Neural cell (in vitro differentiated cells): ENCODE measurements at regions not wholly inside any gene's neighbourhood (a gene's known extent, or its start where the extent isn't known, plus 50 kb on each side); places are given as distances from the start of the nearest gene placed in this dataset.

Experiments used
- H2AFZ ChIP-seq: fragments of 200-600, 300-800 bp; sonication (generic), shearing (Covaris generic); 2 replicates; pipeline ENCODE4 v1.6.0; 2014; ENCODE audit warnings: low read depth, mild to moderate bottlenecking, antibody characterized with exemption, low read length, moderate library complexity
- H3F3A ChIP-seq: fragments of 200-600 bp; shearing (Covaris generic); 2 replicates; pipeline ENCODE4 v1.6.1; 2016; ENCODE audit warnings: mild to moderate bottlenecking, moderate library complexity, mixed read lengths, antibody characterized with exemption, low read length; ENCODE audit not compliant: insufficient read depth, poor library complexity, severe bottlenecking
- H3K27ac ChIP-seq: fragments of 200-600, 300-800 bp; sonication (generic), shearing (Covaris generic); 2 replicates; pipeline ENCODE4 v1.5.1; 2014; ENCODE audit warnings: mild to moderate bottlenecking, low read length, moderate library complexity
- H3K27me3 ChIP-seq: fragments of 300-800, 200-600 bp; sonication (generic), shearing (Covaris generic); 2 replicates; pipeline ENCODE4 v1.6.0; 2014; ENCODE audit warnings: mild to moderate bottlenecking, low read depth, low read length, moderate library complexity; ENCODE audit not compliant: insufficient read depth
- H3K36me3 ChIP-seq: fragments of 300-800, 200-600 bp; sonication (generic), shearing (Covaris generic); 2 replicates; pipeline ENCODE4 v1.5.1; 2014; ENCODE audit warnings: mild to moderate bottlenecking, antibody characterized with exemption, low read length, moderate library complexity; ENCODE audit not compliant: insufficient read depth
- H3K4me2 ChIP-seq: fragments of 300-800, 200-600 bp; sonication (generic), shearing (Covaris generic); 2 replicates; pipeline ENCODE4 v1.6.0; 2014; ENCODE audit warnings: mild to moderate bottlenecking, low read length
- H3K4me3 ChIP-seq: fragments of 300-800, 200-600 bp; sonication (generic), shearing (Covaris generic); 2 replicates; pipeline ENCODE4 v1.5.1; 2014; ENCODE audit warnings: mild to moderate bottlenecking, low read length, moderate library complexity
- H3K79me2 ChIP-seq: fragments of 200-600 bp; shearing (Covaris generic); replicated peaks from 2 replicates; pipeline ENCODE4 v1.6.0; 2014; ENCODE audit warnings: mild to moderate bottlenecking, low read length, moderate library complexity; ENCODE audit not compliant: insufficient read depth
- H3K9ac ChIP-seq: fragments of 300-800, 200-600 bp; sonication (generic), shearing (Covaris generic); 2 replicates; pipeline ENCODE4 v1.6.1; 2016; ENCODE audit warnings: mild to moderate bottlenecking, low read length, mixed read lengths
- H3K9me2 ChIP-seq: fragments of 200-600 bp; shearing (Covaris generic); 2 replicates; pipeline ENCODE4 v1.6.1; 2016; ENCODE audit warnings: mild to moderate bottlenecking, low read length, mixed read lengths; ENCODE audit not compliant: insufficient read depth
- H3K9me3 ChIP-seq: fragments of 200-600, 300-800 bp; sonication (generic), shearing (Covaris generic); 2 replicates; pipeline ENCODE4 v1.6.1; 2016; ENCODE audit warnings: mild to moderate bottlenecking, mixed run types, low read length, moderate library complexity, mixed read lengths
- H4K20me1 ChIP-seq: fragments of 200-600 bp; shearing (Covaris generic); 2 replicates; pipeline ENCODE4 v1.6.1; 2016; ENCODE audit warnings: mild to moderate bottlenecking, mixed run types; ENCODE audit not compliant: insufficient read depth
- EP300 ChIP-seq: fragments of 450-650 bp; conservative IDR thresholded peaks from 2 replicates; pipeline ENCODE4 v1.6.1; 2014; ENCODE audit warnings: antibody characterized with exemption, mild to moderate bottlenecking, moderate library complexity; ENCODE audit not compliant: poor library complexity, severe bottlenecking
- EZH2 ChIP-seq: fragments of 200-600, 300-800 bp; shearing (Covaris generic), sonication (generic); IDR thresholded peaks from 2 replicates; pipeline ENCODE4 v1.6.1; 2014; ENCODE audit warnings: antibody characterized with exemption, low read length, borderline replicate concordance, mild to moderate bottlenecking; ENCODE audit not compliant: insufficient read depth, poor library complexity, severe bottlenecking
- MXI1 ChIP-seq: fragments of 450-650 bp; conservative IDR thresholded peaks from 2 replicates; pipeline ENCODE4 v1.6.1; 2014; ENCODE audit warnings: antibody characterized with exemption, mild to moderate bottlenecking; ENCODE audit not compliant: poor library complexity, severe bottlenecking
- POLR2AphosphoS5 ChIP-seq: IDR thresholded peaks from 2 replicates; pipeline ENCODE4 v1.6.1; 2012
- RAD21 ChIP-seq: fragments of 450-650 bp; conservative IDR thresholded peaks from 2 replicates; pipeline ENCODE4 v1.6.1; 2014; ENCODE audit warnings: antibody characterized with exemption, mild to moderate bottlenecking, moderate library complexity
- SMC3 ChIP-seq: fragments of 450-650 bp; conservative IDR thresholded peaks from 2 replicates; pipeline ENCODE4 v1.6.1; 2014; ENCODE audit warnings: antibody characterized with exemption, mild to moderate bottlenecking, moderate library complexity; ENCODE audit not compliant: poor library complexity
- TAF1 ChIP-seq: IDR thresholded peaks from 2 replicates; pipeline ENCODE4 v1.6.1; 2012; ENCODE audit warnings: low read depth
- TF ChIP-seq, protein P1 (sequence below): IDR thresholded peaks from 2 replicates; pipeline ENCODE4 v1.6.1; 2012; ENCODE audit warnings: borderline replicate concordance
- TF ChIP-seq, protein P2 (sequence below): fragments of 450-650 bp; IDR thresholded peaks from 2 replicates; pipeline ENCODE4 v1.5.1; 2014; ENCODE audit warnings: antibody characterized with exemption, mild to moderate bottlenecking, moderate library complexity; ENCODE audit not compliant: poor library complexity, severe bottlenecking

DNA sequence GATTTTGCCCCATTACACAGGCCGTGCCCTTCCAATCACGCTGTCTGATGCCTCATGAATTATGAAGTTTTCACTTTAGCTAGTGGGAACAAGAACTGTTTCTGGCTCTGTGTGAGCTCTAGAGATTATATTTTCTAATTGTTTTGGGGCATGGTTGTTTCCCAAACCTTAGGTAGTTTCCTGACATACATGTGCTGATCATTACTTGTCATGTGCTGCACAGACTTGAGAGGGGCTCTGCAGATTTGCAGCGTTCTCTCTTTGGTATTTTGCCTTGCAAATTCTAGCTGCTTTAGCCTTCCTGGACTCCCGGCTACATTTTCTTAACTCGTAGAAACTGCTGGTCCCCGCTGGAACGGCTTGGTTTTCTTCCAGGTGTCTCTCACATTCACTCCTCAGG lies 142.1 kb upstream of the IVNS1ABP start:
- Histone ChIP-seq H4K20me1 (no peaks in the 10 kb centered on the region), H3K27ac (no peak overlapping the region), H2AFZ (no peak overlapping the region), H3K27me3 (no peaks in the 10 kb centered on the region), H3K9me2 (no peaks in the 10 kb centered on the region), H3K4me2 (no peak overlapping the region), H3F3A (no peaks in the 10 kb centered on the region), H3K36me3 (no peaks in the 10 kb centered on the region), H3K4me3 (no peak overlapping the region), H3K79me2 (no peaks in the 10 kb centered on the region), H3K9me3 (no peaks in the 10 kb centered on the region), H3K9ac (no peak overlapping the region)
- TF ChIP-seq RAD21, result no peak
- TF ChIP-seq, protein P1, sequence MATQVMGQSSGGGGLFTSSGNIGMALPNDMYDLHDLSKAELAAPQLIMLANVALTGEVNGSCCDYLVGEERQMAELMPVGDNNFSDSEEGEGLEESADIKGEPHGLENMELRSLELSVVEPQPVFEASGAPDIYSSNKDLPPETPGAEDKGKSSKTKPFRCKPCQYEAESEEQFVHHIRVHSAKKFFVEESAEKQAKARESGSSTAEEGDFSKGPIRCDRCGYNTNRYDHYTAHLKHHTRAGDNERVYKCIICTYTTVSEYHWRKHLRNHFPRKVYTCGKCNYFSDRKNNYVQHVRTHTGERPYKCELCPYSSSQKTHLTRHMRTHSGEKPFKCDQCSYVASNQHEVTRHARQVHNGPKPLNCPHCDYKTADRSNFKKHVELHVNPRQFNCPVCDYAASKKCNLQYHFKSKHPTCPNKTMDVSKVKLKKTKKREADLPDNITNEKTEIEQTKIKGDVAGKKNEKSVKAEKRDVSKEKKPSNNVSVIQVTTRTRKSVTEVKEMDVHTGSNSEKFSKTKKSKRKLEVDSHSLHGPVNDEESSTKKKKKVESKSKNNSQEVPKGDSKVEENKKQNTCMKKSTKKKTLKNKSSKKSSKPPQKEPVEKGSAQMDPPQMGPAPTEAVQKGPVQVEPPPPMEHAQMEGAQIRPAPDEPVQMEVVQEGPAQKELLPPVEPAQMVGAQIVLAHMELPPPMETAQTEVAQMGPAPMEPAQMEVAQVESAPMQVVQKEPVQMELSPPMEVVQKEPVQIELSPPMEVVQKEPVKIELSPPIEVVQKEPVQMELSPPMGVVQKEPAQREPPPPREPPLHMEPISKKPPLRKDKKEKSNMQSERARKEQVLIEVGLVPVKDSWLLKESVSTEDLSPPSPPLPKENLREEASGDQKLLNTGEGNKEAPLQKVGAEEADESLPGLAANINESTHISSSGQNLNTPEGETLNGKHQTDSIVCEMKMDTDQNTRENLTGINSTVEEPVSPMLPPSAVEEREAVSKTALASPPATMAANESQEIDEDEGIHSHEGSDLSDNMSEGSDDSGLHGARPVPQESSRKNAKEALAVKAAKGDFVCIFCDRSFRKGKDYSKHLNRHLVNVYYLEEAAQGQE, result no peak
- no peak for TF ChIP-seq POLR2AphosphoS5
- TF ChIP-seq EZH2, result no peak
- no peak for TF ChIP-seq EP300
- TF ChIP-seq TAF1, result no peak
- no peak for TF ChIP-seq MXI1
- TF ChIP-seq SMC3, result no peak
- TF ChIP-seq, protein P2, sequence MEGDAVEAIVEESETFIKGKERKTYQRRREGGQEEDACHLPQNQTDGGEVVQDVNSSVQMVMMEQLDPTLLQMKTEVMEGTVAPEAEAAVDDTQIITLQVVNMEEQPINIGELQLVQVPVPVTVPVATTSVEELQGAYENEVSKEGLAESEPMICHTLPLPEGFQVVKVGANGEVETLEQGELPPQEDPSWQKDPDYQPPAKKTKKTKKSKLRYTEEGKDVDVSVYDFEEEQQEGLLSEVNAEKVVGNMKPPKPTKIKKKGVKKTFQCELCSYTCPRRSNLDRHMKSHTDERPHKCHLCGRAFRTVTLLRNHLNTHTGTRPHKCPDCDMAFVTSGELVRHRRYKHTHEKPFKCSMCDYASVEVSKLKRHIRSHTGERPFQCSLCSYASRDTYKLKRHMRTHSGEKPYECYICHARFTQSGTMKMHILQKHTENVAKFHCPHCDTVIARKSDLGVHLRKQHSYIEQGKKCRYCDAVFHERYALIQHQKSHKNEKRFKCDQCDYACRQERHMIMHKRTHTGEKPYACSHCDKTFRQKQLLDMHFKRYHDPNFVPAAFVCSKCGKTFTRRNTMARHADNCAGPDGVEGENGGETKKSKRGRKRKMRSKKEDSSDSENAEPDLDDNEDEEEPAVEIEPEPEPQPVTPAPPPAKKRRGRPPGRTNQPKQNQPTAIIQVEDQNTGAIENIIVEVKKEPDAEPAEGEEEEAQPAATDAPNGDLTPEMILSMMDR, result no peak

DNA sequence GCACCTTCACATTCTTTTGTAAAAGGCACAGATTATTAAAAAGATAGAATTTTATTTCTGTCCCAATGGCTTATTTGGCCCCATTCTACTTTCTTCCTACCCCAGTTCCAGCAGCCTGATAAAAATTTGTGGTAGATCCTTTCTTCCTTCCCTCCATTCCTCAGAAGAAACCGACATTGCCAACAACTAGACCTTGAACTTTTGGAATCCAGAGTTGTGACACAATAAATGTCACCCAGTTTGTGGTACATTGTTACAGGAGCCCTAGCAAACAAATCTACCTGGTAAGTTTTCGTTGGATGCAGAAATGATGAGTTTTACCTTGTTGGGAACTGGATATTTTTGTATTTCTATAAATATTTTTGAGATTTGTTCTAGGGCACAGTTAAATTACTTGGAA lies 141.6 kb upstream of the IVNS1ABP start:
- no peaks in the 10 kb centered on the region for H3K79me2 ChIP-seq

More for the DNA sequence above, 141.6 kb upstream of the IVNS1ABP start:
- no peak for TF ChIP-seq RAD21
- no peak for TF ChIP-seq EZH2
- no peak for TF ChIP-seq EP300
- TF ChIP-seq TAF1, result no peak
- TF ChIP-seq, protein P1, result no peak
- no peak for TF ChIP-seq MXI1
- TF ChIP-seq SMC3, result no peak
- Histone ChIP-seq H3K4me2 (no peak overlapping the region), H3K36me3 (no peaks in the 10 kb centered on the region), H3K27me3 (no peaks in the 10 kb centered on the region), H3K9ac (no peak overlapping the region), H4K20me1 (no peaks in the 10 kb centered on the region), H3F3A (no peaks in the 10 kb centered on the region), H3K4me3 (no peak overlapping the region), H3K27ac (no peak overlapping the region), H3K9me3 (no peaks in the 10 kb centered on the region), H3K9me2 (no peaks in the 10 kb centered on the region), H2AFZ (no peak overlapping the region)
